ENCODE measurements at regions not wholly inside any gene's neighbourhood (a gene's known extent, or its start where the extent isn't known, plus 50 kb on each side); places are given as distances from the start of the nearest gene placed in this dataset.

DNA sequence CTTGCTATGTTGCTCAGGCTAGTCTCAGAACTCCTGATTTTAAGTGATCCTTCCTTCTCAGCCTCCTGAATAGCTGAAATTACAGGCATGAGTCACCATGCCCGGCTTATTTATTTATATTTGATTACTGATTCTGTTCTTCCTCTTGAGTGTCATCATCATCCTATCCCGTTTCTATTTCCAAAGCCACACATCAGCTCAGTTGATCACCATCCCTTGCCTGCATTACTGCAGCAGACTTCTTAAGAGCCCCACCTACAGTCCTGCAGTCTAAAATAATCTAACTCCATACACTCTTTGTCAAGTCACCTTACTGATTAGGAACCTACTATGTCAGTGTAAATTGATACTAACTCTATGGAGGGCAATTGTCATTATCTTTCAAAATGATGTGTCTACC, 138.9 kb upstream of the RAI14 start (continued):
- TF ChIP-seq, protein P1, sequence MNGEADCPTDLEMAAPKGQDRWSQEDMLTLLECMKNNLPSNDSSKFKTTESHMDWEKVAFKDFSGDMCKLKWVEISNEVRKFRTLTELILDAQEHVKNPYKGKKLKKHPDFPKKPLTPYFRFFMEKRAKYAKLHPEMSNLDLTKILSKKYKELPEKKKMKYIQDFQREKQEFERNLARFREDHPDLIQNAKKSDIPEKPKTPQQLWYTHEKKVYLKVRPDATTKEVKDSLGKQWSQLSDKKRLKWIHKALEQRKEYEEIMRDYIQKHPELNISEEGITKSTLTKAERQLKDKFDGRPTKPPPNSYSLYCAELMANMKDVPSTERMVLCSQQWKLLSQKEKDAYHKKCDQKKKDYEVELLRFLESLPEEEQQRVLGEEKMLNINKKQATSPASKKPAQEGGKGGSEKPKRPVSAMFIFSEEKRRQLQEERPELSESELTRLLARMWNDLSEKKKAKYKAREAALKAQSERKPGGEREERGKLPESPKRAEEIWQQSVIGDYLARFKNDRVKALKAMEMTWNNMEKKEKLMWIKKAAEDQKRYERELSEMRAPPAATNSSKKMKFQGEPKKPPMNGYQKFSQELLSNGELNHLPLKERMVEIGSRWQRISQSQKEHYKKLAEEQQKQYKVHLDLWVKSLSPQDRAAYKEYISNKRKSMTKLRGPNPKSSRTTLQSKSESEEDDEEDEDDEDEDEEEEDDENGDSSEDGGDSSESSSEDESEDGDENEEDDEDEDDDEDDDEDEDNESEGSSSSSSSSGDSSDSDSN (IDR thresholded peaks at IDR 0.05; ENCODE audit: borderline replicate concordance in 1 of 2, low read depth in 2 of 2, low read length in 2 of 2): no peak
- no peak for TF ChIP-seq SRSF1 (IDR thresholded peaks at IDR 0.05; ENCODE audit: low read depth, low read length)
- TF ChIP-seq, protein P2, sequence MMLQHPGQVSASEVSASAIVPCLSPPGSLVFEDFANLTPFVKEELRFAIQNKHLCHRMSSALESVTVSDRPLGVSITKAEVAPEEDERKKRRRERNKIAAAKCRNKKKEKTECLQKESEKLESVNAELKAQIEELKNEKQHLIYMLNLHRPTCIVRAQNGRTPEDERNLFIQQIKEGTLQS (IDR thresholded peaks at IDR 0.05): peak; percentile 51
- TF ChIP-seq, protein P2 (CRISPR knock-in tag; conservative IDR thresholded peaks at IDR 0.05): no peak

- Histone ChIP-seq H3K9me3 (replicated peaks; ENCODE audit: control insufficient read depth, insufficient read depth, low read depth, low read length) (no peaks in the 10 kb centered on the region), H2AFZ (ENCODE audit: low read depth, low read length) (no peak overlapping the region), H4K20me1 (replicated peaks; ENCODE audit: control insufficient read depth, insufficient read depth, low read length) (no peaks in the 10 kb centered on the region), H3K4me2 (ENCODE audit: insufficient read depth, low read length) (no peak overlapping the region), H3K36me3 (ENCODE audit: control insufficient read depth, insufficient read depth, low read length) (no peaks in the 10 kb centered on the region), H3K27ac (ENCODE audit: extremely low read depth, low read depth, low read length) (no peak overlapping the region), H3K27me3 (ENCODE audit: control insufficient read depth in 2 of 2, insufficient read depth in 2 of 2, low read length in 2 of 2) (no peaks in the 10 kb centered on the region; a peak in 2 of 5 replicates), H3K79me2 (ENCODE audit: control insufficient read depth, insufficient read depth, low read length) (no peaks in the 10 kb centered on the region), H3K9ac (ENCODE audit: insufficient read depth in 1 of 2, low read depth in 2 of 2, low read length in 2 of 2) (no peak overlapping the region), H3K4me3 (no peak overlapping the region), H3K9me1 (ENCODE audit: control insufficient read depth, insufficient read depth, low read length) (no peaks in the 10 kb centered on the region), H3K4me1 (replicated peaks in 1 of 2; ENCODE audit: control insufficient read depth in 2 of 2, insufficient read depth in 2 of 2, low read length in 2 of 2) (peaks cover 3 to 12% of the 10 kb centered on the region in 2 experiments; a peak in 3 of 5 replicates)
- peak; percentile 16; the same call in 1 of the 3 replicates for ATAC-seq
- BruUV-seq (replicated peaks): no TSS peak
- TF ChIP-seq PCBP2 (IDR thresholded peaks at IDR 0.05; ENCODE audit: low read depth, low read length, poor library complexity, severe bottlenecking) (no peak), WHSC1 (IDR thresholded peaks at IDR 0.05; ENCODE audit: low read length) (no peak)
- TF ChIP-seq, protein P3, sequence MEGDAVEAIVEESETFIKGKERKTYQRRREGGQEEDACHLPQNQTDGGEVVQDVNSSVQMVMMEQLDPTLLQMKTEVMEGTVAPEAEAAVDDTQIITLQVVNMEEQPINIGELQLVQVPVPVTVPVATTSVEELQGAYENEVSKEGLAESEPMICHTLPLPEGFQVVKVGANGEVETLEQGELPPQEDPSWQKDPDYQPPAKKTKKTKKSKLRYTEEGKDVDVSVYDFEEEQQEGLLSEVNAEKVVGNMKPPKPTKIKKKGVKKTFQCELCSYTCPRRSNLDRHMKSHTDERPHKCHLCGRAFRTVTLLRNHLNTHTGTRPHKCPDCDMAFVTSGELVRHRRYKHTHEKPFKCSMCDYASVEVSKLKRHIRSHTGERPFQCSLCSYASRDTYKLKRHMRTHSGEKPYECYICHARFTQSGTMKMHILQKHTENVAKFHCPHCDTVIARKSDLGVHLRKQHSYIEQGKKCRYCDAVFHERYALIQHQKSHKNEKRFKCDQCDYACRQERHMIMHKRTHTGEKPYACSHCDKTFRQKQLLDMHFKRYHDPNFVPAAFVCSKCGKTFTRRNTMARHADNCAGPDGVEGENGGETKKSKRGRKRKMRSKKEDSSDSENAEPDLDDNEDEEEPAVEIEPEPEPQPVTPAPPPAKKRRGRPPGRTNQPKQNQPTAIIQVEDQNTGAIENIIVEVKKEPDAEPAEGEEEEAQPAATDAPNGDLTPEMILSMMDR (IDR thresholded peaks at IDR 0.05 in 2 of 3, conservative IDR thresholded peaks at IDR 0.05 in 1 of 3; ENCODE audit: insufficient read depth in 2 of 3, low read depth in 1 of 3, low read length in 3 of 3): 0 out of 6 replicates have a peak, but pooled peaks of 1 of the 3 experiments have one; percentile 6
- no peak for FAIRE-seq
- WGBS (ENCODE audit: insufficient coverage, low coverage, missing lambda C conversion rate): 10% methylated on average over 3 of the region's 3 CpGs
- ChIA-PET POLR2A (interaction anchor here (0.7 to 1.1 kb wide), 3 partner anchors 10 to 1423 kb away, joined by 3 read pairs; no protein-coding TSS in a partner anchor), CTCF (ENCODE audit: low intra/inter-chr PET ratio) (no interaction called here)
- DNase-seq (ENCODE audit: extremely low read depth in 1 of 4, low spot score in 3 of 4): no peak
- intact Hi-C loops (cut with micrococcal nuclease): loop anchor here (5.0 to 10.0 kb wide), 3 partner anchors 138 to 285 kb away; partner anchors contain the start of gene RAI14
- in situ Hi-C loops (cut with MboI): loop anchor here (5.0 kb wide), 1 partner anchor 373 kb away; no protein-coding TSS in a partner anchor
Observed at GRCh38 chr5:34519489-34520220, 136.5 kb upstream of the RAI14 start.

All from K562 (cell line).